LNCAP (cell line): ENCODE measurements at regions not wholly inside any gene's neighbourhood (a gene's known extent, or its start where the extent isn't known, plus 50 kb on each side); places are given as distances from the start of the nearest gene placed in this dataset.

Source experiments
- TF ChIP-seq, protein P1 (sequence below): fragments of 450-650 bp; IDR thresholded peaks from 2 replicates; pipeline ENCODE4 v1.5.1; 2017; ENCODE audit warnings: mild to moderate bottlenecking

DNA sequence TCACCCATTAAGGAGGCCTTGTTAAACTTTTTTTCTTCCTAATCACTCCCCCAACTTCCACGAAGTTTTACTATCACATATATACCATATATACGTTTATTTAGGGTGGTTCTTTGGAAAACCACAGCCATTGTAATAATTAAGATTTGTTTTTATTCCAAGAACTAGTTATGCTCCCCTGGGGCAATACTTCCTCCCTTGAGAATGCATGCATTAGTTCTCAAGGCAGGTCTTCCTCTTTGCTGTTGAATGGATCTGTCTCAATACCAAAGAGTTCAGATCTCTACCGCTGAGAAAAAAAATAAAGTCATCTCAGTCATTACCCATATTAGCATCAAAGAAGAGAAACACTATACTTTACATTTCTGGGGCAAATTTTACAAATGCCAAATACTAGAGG, 567.7 kb upstream of the RGS18 start:
- TF ChIP-seq, protein P1, sequence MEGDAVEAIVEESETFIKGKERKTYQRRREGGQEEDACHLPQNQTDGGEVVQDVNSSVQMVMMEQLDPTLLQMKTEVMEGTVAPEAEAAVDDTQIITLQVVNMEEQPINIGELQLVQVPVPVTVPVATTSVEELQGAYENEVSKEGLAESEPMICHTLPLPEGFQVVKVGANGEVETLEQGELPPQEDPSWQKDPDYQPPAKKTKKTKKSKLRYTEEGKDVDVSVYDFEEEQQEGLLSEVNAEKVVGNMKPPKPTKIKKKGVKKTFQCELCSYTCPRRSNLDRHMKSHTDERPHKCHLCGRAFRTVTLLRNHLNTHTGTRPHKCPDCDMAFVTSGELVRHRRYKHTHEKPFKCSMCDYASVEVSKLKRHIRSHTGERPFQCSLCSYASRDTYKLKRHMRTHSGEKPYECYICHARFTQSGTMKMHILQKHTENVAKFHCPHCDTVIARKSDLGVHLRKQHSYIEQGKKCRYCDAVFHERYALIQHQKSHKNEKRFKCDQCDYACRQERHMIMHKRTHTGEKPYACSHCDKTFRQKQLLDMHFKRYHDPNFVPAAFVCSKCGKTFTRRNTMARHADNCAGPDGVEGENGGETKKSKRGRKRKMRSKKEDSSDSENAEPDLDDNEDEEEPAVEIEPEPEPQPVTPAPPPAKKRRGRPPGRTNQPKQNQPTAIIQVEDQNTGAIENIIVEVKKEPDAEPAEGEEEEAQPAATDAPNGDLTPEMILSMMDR: no peak

DNA sequence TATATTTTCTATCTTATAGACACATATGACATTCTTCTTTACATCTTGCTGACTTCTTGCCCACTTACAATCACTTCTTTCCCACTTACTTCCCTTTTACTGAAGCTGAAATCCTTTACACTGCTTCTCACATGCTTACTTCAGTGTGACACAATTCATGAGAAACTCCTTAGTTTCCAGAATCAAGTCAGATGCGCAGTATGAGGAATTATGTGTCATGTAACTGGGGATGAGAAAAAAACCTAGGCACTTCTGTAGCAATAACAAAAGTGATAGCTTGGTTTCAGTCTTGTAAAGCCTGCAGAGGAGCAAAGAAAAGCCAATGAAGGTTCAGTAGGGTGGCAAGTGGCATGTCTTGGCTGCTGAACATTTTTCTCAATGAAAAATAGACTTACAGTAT, 566.2 kb upstream of the RGS18 start:
- TF ChIP-seq, protein P1: no peak

DNA sequence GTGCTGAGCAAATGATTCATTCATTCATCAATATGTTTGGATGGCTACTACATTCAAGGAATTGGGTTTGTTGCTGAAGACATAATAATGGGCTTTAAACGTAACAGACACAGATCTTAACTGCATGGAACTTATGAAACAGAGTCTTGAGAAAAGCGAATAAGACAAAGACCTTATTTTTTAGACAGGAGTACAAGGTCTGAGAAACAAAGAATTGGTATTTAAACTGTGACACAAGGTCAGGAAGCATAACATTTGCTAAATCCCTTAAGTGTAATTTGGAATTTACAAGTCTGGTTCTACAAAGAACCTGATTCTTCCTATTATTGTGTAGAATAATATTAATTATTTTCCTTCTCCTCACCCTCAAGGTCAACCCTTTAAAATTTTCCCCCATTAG, 565.4 kb upstream of the RGS18 start:
- TF ChIP-seq, protein P1: no peak

DNA sequence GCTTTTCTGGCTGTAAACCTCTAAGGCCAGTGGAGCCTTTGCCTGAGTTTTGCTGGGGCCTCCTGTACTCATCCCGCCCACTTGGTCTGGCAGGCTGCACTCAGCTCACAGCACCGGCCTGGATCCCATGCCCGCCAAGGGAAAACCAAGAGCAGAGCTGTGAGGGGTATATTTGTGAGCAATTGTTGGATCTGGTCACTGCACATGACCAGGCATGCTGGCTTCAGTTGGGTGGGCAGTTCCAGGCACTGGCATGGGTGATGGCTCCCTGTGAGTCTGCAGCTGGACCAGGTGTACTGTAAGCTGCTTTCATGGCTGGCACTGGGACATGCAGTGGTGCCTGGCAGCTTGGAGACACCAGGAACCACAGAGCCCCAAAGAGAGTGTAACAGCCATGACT, 563.1 kb upstream of the RGS18 start:
- TF ChIP-seq, protein P1: no peak

DNA sequence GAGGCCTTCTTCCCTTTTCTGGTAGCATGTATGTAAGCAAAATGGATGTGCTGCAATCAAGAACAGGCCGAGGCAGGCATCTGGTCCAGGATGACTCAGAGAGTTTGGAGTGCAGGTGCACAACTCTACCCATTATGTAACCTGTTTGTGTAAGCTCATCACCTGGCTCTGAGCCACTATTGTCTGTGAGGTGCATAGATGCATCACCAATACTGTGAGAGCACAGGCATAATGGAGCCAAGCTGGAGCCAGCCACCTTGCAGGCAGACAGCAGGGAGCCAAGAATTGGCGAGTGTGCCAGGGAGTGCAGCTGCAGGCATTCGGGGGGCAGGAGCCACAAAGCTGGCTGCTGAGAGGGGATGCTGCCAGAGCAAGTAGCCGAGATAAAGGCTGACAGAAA, 549.9 kb upstream of the RGS18 start:
- TF ChIP-seq, protein P1: no peak

DNA sequence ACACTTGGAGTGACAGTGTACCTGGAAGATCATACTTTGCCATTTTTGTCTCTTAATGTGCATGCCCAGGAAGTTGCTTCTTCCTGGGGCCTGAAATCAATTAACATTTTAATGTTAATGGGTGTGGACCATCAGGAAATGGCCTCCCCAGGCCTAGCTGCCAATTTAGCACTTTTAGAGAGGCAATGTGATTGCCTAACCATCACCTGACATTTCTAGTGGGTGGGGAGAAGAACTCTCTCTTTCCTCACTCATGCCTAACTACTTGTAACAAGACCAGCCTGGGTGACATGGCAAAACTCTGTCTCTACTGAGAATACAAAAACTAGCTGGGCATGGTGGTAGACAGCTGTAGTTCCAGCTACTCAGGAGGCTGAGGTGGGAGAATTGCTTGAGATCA, 549.0 kb upstream of the RGS18 start:
- TF ChIP-seq, protein P1: no peak

DNA sequence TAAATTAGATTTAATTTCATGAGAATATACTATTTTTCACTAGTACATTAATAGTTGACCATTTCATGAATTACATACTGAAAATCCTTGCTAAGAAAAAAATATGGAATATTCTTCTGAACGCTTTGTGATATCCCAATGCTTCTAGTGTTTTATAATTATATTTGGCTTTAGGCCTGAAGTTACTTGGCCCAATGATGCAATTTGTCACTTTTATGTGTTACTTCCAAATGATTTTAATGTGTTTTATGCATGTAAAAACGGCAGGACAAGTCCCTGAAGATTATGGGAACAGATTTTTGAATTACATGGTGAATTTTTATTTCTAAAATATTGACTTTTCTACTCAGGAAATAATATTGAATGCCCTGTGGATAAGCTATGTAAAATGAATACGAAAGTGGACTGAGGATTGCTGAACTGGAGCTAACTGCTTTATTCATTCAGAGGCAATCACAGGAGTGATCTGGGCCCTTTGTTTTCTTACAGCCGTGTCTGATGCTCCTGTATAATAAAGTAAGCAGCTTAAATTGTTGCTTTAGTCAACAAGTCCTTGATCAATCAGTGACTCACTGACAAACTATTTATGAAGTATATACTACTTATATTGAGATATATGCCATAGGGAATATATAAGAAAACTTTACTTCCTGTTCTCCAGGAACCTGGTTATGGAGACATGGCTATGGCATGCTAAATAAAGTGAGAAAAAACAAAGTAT, 543.0 kb upstream of the RGS18 start:
- TF ChIP-seq, protein P1: no peak

DNA sequence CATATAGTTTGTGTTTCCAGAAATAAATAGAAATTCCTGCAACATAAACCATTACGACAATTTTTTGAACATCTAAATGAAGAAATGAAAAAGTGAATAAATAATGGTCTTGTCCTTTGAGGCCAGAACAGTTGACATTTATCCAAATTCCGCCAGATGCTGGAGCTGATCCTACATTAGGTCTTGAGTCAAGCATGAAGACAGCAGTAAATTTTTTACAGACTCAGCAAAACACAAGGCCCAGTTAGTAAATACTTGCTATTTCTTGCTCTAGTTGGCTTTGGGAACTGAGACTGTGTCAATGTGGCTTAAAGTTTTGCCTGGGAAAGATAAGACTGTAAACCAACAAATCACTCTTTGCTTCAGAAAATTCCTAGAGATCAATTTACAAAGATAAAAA, 540.1 kb upstream of the RGS18 start:
- TF ChIP-seq, protein P1: no peak
